CD4-positive, alpha-beta T cell treated with Interleukin-4 for 1 hour (primary cell): ENCODE measurements at regions not wholly inside any gene's neighbourhood (a gene's known extent, or its start where the extent isn't known, plus 50 kb on each side); places are given as distances from the start of the nearest gene placed in this dataset.

Experiments
- DNase-seq, 2 donors: peaks; one replicate each; pipeline ENCODE4 v3.0.0-alpha.2; 2020 to 2022

DNA sequence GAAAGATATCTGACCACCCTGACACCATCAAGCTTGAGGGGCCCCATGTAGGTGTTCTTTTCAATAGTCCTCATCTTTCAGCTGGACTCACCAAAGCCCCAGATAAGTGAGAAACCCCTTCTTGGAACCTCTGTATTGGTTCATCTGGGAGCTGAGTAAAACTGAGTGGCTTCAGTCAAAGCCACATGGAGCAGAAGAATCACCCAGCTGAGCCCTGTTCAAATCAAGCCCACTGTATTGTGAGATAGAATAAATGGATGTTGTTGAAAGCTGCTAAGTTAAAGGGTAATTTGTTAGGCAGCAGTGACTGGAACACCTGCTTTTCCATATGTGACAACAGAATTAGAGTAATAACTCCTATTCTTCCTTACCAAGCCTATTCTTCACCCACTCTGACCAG lies 64.8 kb upstream of the SDK1 start:
- DNase-seq = no peak

DNA sequence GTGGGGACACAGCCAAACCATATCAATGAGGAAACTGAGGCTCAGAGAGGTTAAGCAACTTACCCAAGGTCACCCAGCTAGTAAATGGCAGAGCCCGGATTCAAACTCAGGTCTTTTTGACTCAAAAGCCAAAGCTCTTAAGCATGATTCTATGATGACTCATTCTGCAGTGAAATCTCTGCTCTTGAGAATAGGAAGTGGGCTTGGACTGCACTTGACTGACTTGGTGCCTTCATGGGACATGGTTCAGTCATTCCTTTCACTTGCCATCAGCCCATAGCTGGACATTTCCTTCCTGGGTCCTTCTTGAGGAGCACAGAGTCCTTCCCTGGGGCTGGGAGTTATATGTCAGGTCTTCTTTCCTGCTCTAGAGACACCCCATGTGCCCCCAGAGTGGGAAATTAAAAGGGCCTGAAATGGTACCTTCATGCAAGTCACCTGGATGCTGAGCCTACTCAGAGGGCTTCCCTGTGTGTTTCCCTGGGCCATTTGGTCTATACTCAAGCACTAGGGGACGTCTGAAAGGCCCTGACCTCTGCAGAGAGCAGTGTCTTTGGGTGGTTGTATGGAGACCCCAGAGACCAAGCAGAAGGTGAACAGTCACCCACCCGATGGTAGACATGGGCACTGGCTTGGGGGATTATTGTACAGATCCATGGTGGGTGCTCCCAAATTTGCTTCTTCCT lies 62.4 kb upstream of the SDK1 start:
- no peak for DNase-seq

DNA sequence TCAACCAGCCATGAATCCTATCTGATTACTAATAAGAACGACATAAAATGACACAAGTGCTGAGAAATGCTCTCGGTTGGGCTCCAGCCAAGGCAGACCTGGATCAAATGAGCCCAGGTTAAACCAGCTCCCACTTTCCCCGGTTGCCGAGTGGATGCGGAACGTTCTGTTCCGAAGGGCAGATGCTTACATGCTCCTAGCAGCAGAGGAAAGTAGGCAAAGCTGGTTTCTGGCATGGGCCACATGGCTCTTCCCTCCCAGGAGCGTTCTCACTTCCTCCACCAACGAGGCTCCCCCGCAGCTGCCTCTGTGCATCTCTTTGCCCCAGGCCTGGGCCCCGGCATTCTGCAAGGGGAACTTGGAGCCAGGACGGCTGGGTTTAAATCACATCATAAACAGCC lies 61.8 kb upstream of the SDK1 start:
- DNase-seq = no peak

DNA sequence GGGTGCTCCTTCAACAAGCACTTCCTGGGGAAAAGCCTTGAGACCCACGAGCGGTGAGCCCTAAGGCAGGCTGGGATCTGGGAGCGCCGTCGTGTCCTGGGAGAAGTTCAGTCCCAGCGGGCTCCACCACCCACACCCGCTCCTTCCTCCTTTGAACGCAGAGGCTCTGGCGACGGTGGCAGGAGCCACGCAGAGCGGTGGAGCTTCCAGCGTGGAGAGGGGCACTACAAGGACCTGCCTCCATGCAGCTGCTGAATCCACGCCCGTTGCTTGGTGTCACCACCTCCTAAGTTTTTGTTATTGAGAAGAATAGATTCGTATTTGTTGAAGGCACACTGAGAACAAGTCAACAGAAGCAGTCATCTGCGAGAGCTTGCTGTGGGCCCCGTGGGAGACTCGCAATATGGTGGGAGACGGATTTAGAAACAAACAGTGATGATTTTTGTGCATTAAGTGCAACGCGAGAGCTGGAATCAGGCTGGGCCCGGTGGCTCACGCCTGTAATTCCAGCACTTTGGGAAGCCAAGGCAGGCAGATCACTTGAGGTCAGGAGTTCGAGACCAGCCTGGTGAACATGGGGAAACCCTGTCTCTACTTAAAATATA lies 60.1 kb upstream of the SDK1 start:
- no peak for DNase-seq

DNA sequence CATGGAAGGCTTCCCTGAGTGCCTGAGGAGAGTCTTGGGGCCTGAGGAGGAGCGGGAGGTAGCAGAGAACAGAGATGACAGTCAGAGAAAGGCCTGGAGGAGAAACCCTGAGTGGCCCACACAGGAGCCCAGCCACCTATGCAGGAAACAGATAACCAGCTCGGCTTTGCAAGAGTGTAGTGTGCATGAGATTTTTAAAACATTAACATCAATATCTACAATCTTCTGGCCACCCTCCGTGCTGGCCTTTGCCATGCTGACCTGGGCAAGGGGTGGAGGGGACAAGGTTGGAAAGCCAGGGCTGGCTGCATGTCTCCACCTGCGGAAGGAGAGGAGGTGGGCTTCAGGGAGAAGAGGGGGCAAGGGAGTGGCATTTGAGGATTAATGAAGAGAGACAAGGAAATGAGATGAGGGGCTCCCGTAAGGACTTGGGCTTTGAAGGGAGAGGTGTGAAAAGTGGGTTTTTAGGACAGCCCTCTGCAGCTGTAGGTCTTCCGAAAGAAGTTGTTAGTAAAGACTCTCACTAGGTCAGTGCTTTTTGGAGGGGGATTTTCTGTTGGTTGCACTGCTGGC lies 59.3 kb upstream of the SDK1 start:
- DNase-seq = no peak

DNA sequence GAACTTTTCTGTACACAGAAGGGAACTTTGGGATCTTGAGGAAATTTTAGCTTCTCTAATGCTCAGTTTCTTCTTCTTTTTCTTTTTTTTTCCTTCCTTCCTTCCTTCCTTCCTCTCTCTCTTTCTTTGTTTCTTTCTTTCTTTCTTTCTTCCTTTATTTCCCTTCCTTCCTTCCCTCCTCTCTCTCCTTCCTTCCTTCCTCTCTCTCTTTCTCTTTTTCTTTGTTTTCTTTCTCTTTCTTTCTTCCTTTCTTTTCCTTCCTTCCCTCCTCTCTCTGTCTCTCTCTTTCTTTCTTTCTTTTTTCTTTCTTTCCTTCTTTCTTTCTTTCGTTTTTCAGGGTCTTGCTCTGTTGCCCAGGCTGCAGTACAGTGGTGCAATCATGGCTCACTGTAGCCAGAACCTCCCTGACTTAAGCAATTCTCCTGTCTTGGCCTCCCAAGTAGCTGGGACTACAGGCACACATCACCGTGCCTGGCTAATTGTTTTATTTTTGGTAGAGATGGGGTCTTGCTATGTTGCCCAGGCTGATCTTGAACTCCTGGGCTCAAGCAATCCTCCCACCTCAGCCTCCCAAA lies 58.6 kb upstream of the SDK1 start:
- DNase-seq = no peak

DNA sequence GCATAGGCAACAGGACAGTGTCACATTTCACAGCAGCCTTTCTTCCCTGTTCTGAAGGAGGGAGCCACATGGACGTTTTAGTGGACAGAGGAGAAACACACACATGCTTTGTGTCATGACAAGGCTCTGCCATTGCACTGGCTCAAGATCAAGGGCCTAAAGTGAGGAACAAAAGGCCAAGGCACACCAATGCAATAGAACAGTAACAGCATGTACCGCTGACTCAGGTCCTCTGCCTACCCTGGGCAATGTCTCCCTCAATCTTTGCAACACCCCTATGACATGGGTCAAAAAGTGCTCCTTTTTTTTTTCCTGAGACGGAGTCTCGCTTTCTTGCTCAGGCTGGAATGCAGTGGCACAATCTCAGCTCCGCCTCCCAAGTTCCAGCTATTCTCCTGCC lies 57.8 kb upstream of the SDK1 start:
- DNase-seq = no peak

DNA sequence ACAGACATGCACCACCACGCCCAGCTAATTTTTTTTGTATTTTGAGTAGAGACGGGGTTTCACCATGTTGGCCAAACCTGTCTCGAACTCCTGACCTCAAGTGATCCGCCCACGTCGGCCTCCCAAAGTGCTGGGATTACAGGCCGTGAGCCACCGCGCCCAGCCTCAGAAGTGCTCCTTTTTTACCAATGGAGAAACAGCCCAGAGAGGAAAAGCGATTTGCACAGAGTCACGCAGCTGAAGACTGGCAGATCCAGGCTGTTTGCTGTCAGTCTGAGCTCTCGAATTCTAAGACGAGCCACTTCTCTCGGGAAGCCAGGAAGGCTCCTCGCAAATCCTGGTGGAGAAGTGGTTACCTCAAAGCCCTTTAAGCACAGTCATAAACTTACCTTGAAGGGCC lies 57.4 kb upstream of the SDK1 start:
- no peak for DNase-seq

DNA sequence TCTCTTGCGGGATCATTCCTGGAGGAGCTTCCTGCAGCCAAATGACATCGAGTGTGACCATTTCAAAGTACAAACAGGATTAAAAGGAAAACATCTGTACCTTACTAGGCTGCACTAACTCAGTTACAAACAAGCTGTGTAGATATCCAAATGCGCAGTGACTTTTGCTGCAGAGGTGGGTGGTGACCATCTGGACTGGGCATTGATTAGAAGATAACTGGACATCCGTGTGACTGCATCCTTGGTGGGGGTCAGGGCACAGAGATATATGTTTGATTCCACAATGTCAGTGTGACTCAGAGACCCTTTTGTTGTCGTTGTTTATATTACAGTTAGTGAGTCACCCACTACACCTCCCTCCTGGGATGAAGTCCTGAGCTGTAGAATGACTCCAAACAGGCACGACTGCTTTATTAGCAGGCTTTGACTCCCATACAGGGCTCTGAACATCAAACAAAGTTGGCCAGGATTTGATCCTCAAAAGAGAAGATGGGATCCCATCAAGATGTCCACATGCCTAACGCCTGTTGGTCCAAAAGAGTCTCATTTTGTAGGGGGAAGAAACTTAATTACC lies 56.7 kb upstream of the SDK1 start:
- DNase-seq = no peak

DNA sequence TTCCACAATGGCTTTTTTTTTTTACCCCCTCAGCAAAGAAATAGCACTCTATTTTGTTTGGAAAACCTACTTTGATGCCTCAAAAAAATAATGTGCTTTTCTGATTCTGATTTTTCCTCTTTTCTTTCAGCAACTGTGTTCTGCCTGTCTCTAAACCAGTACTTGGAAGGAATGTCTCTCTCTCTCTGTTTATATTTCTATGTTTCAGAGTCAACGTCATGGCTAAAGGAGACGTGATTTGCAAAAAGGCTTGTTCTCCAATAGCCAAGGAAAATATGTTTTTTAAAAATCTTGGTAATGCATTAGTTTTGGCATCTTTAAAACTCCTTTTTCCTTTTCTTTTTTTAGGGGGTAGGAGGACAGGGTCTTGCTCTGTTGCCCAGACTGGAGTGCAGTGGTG lies 56.0 kb upstream of the SDK1 start:
- DNase-seq = no peak

DNA sequence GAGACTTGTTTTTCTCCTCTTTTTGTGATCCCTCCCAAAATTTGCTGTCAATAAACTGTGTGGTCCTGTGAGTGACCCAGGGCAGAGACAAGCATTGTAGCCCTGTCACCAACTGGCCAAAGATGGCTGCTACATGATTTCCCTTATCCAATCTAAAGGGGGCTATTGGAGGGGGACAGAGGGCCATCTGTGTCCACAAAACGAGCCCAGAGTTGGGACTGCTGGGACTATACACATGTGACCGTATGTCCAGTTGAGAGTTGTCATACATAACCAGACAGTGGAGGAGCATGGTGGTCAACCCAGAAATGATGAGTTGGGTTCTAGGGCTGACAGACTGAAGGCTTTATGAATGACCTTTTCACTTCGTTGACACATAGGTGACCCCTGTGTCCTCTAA lies 55.3 kb upstream of the SDK1 start:
- DNase-seq = no peak

DNA sequence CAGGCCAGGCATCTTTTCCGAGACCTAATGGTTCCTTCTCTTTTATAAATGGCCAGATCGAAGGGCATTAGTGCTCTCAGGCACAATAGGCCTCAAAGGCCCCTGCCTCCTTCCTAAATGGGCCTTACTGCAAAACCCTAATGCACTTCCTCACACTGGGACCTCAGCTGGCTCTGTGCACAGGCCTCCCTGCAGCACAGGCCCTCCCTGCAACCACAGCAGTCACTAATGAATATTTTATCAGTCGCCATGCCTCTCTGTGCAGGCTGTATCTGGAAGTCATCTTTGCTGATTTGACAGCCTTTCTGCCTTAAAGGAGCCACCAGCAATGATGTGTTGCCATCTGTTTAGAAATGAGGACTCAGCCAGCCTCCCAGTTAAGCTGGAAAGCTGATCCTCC lies 54.9 kb upstream of the SDK1 start:
- no peak for DNase-seq

DNA sequence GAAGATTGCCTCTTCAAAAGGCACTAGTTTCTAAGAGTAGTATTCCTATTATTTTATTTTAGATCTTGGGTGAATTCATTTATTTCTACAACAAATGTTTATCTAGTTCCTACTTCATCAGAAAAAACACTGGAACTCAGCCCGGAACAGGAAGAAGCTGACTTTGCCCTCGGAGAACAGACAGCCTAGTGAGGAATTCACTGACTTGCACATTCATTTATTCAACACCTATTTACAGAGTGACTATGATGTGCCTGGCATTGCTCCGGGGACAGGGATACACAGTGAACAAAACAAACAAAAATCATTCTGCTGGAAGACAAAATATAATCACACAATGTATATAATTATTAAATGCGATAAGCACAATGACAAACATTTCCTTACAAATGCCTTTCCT lies 54.4 kb upstream of the SDK1 start:
- no peak for DNase-seq

DNA sequence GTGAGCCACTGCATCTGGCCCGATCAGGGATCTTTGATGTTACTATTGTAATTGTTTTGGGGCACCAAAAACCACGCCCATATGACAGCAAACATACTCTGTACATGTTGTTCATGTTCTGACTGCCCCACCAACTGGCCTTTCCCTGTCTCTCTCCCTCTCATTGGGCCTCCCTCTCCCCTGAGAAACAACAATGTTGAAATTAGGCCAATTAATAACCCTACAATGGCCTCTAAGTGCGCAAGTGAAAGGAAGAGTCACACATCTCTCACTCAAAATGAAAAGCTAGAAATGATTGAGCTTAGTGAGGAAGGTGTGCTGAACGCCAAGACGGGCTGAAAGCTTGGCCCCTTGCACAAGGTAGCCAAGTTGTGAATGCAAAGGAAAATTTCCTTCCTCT lies 50.3 kb upstream of the SDK1 start:
- DNase-seq = no peak
